Neuronal stem cell (in vitro differentiated cells): ENCODE measurements at regions not wholly inside any gene's neighbourhood (a gene's known extent, or its start where the extent isn't known, plus 50 kb on each side); places are given as distances from the start of the nearest gene placed in this dataset.

ENCODE experiments used
- DNase-seq: peaks from one replicate; pipeline ENCODE4 v3.0.0-alpha.2; 2013; ENCODE audit warnings: low spot score
- H2AFZ ChIP-seq: one replicate; pipeline ENCODE4 v1.6.1; 2013; ENCODE audit warnings: mild to moderate bottlenecking, low read length, inconsistent platforms
- H2AK5ac ChIP-seq: 2 replicates; pipeline ENCODE4 v1.6.1; 2013; ENCODE audit warnings: low read depth, mild to moderate bottlenecking, inconsistent platforms, low read length, moderate library complexity, mixed read lengths
- H2BK120ac ChIP-seq: 2 replicates; pipeline ENCODE4 v1.6.1; 2013; ENCODE audit warnings: low read depth, mild to moderate bottlenecking, inconsistent platforms, low read length, moderate library complexity, mixed read lengths
- H2BK12ac ChIP-seq: one replicate; pipeline ENCODE4 v1.6.1; 2013; ENCODE audit warnings: low read length, inconsistent platforms
- H2BK15ac ChIP-seq: 2 replicates; pipeline ENCODE4 v1.6.1; 2013; ENCODE audit warnings: mild to moderate bottlenecking, low read length, inconsistent platforms, mixed read lengths
- H2BK5ac ChIP-seq: one replicate; pipeline ENCODE4 v1.6.1; 2013; ENCODE audit warnings: inconsistent platforms, mild to moderate bottlenecking, low read length, moderate library complexity
- H3K14ac ChIP-seq: one replicate; pipeline ENCODE4 v1.6.1; 2013; ENCODE audit warnings: low read length, inconsistent platforms
- H3K18ac ChIP-seq: 2 replicates; pipeline ENCODE4 v1.6.1; 2013; ENCODE audit warnings: low read length, inconsistent platforms
- H3K23ac ChIP-seq: 2 replicates; pipeline ENCODE4 v1.6.1; 2013; ENCODE audit warnings: low read depth, mild to moderate bottlenecking, mixed read lengths, low read length, inconsistent platforms; ENCODE audit not compliant: poor library complexity
- H3K27ac ChIP-seq: replicated peaks from 3 replicates; pipeline ENCODE4 v1.5.1; 2013; ENCODE audit warnings: low read length, inconsistent platforms
- H3K27me3 ChIP-seq, 3 experiments: 2 replicates each; pipeline ENCODE4 v1.6.1; 2013; ENCODE audit warnings: low read length in 3 of 3, mild to moderate bottlenecking in 2 of 3, inconsistent platforms in 1 of 3, low read depth in 1 of 3, mixed read lengths in 1 of 3, moderate library complexity in 1 of 3; ENCODE audit not compliant: control insufficient read depth in 3 of 3, insufficient read depth in 3 of 3
- H3K36me3 ChIP-seq, 2 donors: replicated peaks in 1 of 2; 2 replicates each; pipeline ENCODE4 v1.6.1; 2013; ENCODE audit warnings: low read length in 2 of 2; ENCODE audit not compliant: control insufficient read depth in 2 of 2, insufficient read depth in 2 of 2
- H3K4ac ChIP-seq: 2 replicates; pipeline ENCODE4 v1.6.1; 2013; ENCODE audit warnings: inconsistent platforms, mild to moderate bottlenecking, low read length, moderate library complexity
- H3K4me1 ChIP-seq, 2 donors: 1 replicate in 1 of 2; 2 replicates in 1 of 2; pipeline ENCODE4 v1.6.1; 2013; ENCODE audit warnings: low read length in 2 of 2, low read depth in 1 of 2; ENCODE audit not compliant: control insufficient read depth in 2 of 2, insufficient read depth in 1 of 2
- H3K4me2 ChIP-seq: one replicate; pipeline ENCODE4 v1.6.1; 2013; ENCODE audit warnings: mild to moderate bottlenecking, low read length, inconsistent platforms; ENCODE audit not compliant: insufficient read depth, poor library complexity, severe bottlenecking
- H3K4me3 ChIP-seq, 2 donors: 2 replicates each; pipeline ENCODE4 v1.5.1; 2013; ENCODE audit warnings: low read length in 2 of 2, mild to moderate bottlenecking in 2 of 2, inconsistent platforms in 1 of 2, moderate library complexity in 1 of 2
- H3K79me1 ChIP-seq: one replicate; pipeline ENCODE4 v1.6.1; 2013; ENCODE audit warnings: low read depth, mild to moderate bottlenecking, inconsistent platforms, low read length, moderate library complexity
- H3K9ac ChIP-seq: one replicate; pipeline ENCODE4 v1.6.1; 2013; ENCODE audit warnings: mild to moderate bottlenecking, low read depth, low read length, inconsistent platforms; ENCODE audit not compliant: poor library complexity
- H3K9me3 ChIP-seq, 2 donors: replicated peaks in 1 of 2; 2 replicates each; pipeline versions ENCODE3 to v1.6.1; 2013; ENCODE audit warnings: low read length in 2 of 2, mild to moderate bottlenecking in 2 of 2, inconsistent platforms in 1 of 2, low read depth in 1 of 2, mixed read lengths in 1 of 2, moderate library complexity in 1 of 2; ENCODE audit not compliant: control insufficient read depth in 2 of 2, insufficient read depth in 1 of 2
- H4K8ac ChIP-seq: one replicate; pipeline ENCODE4 v1.6.1; 2013; ENCODE audit warnings: low read depth, mild to moderate bottlenecking, inconsistent platforms, low read length, moderate library complexity
- H4K91ac ChIP-seq: one replicate; pipeline ENCODE4 v1.6.1; 2013; ENCODE audit warnings: low read length, low read depth, mild to moderate bottlenecking, inconsistent platforms; ENCODE audit not compliant: poor library complexity
- WGBS, 2 donors: extraction: QIAGEN DNeasy Blood & Tissue Kit; methylation state at CpG; one replicate each; pipeline ENCODE4 v1.1.7; 2013; ENCODE audit warnings: missing lambda C conversion rate in 2 of 2, mixed read lengths in 1 of 2; ENCODE audit not compliant: insufficient read length in 2 of 2, insufficient replicate concordance in 1 of 2; ENCODE audit errors: extremely low coverage in 2 of 2; 5-methylcytosine and 5-hydroxymethylcytosine counted together

GRCh38 chr11:13852481-13852880 is 110.0 kb upstream of the SPON1 start:
- Histone ChIP-seq H2AFZ (no peak overlapping the region), H3K4me2 (no peak overlapping the region), H3K4ac (no peak overlapping the region), H3K9ac (no peak overlapping the region), H2BK12ac (no peak overlapping the region), H3K79me1 (no peaks in the 10 kb centered on the region), H4K91ac (no peak overlapping the region), H2BK15ac (no peak overlapping the region), H2BK5ac (no peak overlapping the region), H2AK5ac (no peak overlapping the region), H4K8ac (no peak overlapping the region), H3K27me3 (peaks cover 0 to 8% (median 0%) of the 10 kb centered on the region in 3 experiments), H3K4me1 (no peaks in the 10 kb centered on the region), H2BK120ac (no peak overlapping the region), H3K27ac (no peak overlapping the region), H3K18ac (no peak overlapping the region), H3K14ac (no peak overlapping the region), H3K9me3 (no peaks in the 10 kb centered on the region), H3K23ac (no peak overlapping the region), H3K36me3 (no peaks in the 10 kb centered on the region), H3K4me3 (no peak overlapping the region)
- no peak for DNase-seq
- WGBS, 2 donors: no CpG with 5 or more reads among the region's 5 CpGs

- H2AK5ac ChIP-seq: no peak overlapping the region
- no peak overlapping the region for H3K18ac ChIP-seq
- H4K91ac ChIP-seq: no peak overlapping the region
- H3K4ac ChIP-seq: no peak overlapping the region
- no CpG with 5 or more reads among the region's 3 CpGs for WGBS, 2 donors
- H3K36me3 ChIP-seq: no peaks in the 10 kb centered on the region
- H2BK12ac ChIP-seq: no peak overlapping the region
- no peak overlapping the region for H3K4me3 ChIP-seq
- H2BK120ac ChIP-seq: no peak overlapping the region
- H3K4me1 ChIP-seq: no peaks in the 10 kb centered on the region
- H3K23ac ChIP-seq: no peak overlapping the region
- no peaks in the 10 kb centered on the region for H3K27me3 ChIP-seq
- H3K9ac ChIP-seq: no peak overlapping the region
- H2BK5ac ChIP-seq: no peak overlapping the region
- DNase-seq: no peak
- H3K79me1 ChIP-seq: no peaks in the 10 kb centered on the region
- H2AFZ ChIP-seq: no peak overlapping the region
- H3K4me2 ChIP-seq: no peak overlapping the region
- no peaks in the 10 kb centered on the region for H3K9me3 ChIP-seq
- H3K14ac ChIP-seq: no peak overlapping the region
- no peak overlapping the region for H4K8ac ChIP-seq
- H3K27ac ChIP-seq: no peak overlapping the region
- H2BK15ac ChIP-seq: no peak overlapping the region
Observed at GRCh38 chr11:13857828-13858227, 104.7 kb upstream of the SPON1 start.

- no peak overlapping the region for H3K14ac ChIP-seq
- H2BK12ac ChIP-seq: no peak overlapping the region
- no peak overlapping the region for H3K18ac ChIP-seq
- H3K27me3 ChIP-seq: no peaks in the 10 kb centered on the region
- H3K27ac ChIP-seq: no peak overlapping the region
- no peak overlapping the region for H3K4me2 ChIP-seq
- no peaks in the 10 kb centered on the region for H3K9me3 ChIP-seq
- H2BK120ac ChIP-seq: no peak overlapping the region
- H2BK5ac ChIP-seq: no peak overlapping the region
- no peak overlapping the region for H2AK5ac ChIP-seq
- H4K91ac ChIP-seq: no peak overlapping the region
- H3K4me3 ChIP-seq: no peak overlapping the region
- no peak overlapping the region for H2BK15ac ChIP-seq
- H3K23ac ChIP-seq: no peak overlapping the region
- no CpG with 5 or more reads among the region's 9 CpGs for WGBS, 2 donors
- DNase-seq: no peak
- no peaks in the 10 kb centered on the region for H3K79me1 ChIP-seq
- H3K4ac ChIP-seq: no peak overlapping the region
- H4K8ac ChIP-seq: no peak overlapping the region
- H3K4me1 ChIP-seq: no peaks in the 10 kb centered on the region
- no peak overlapping the region for H2AFZ ChIP-seq
- H3K9ac ChIP-seq: no peak overlapping the region
- H3K36me3 ChIP-seq: no peaks in the 10 kb centered on the region
Observed at GRCh38 chr11:13859892-13860291, 102.6 kb upstream of the SPON1 start.

GRCh38 chr11:13861411-13861810 is 101.1 kb upstream of the SPON1 start:
- Histone ChIP-seq H3K79me1 (no peaks in the 10 kb centered on the region), H3K23ac (no peak overlapping the region), H3K14ac (no peak overlapping the region), H3K9ac (no peak overlapping the region), H3K4ac (no peak overlapping the region), H3K18ac (no peak overlapping the region), H2AFZ (no peak overlapping the region), H3K27ac (no peak overlapping the region), H4K8ac (no peak overlapping the region), H3K4me1 (no peaks in the 10 kb centered on the region), H2AK5ac (no peak overlapping the region), H3K4me3 (no peak overlapping the region), H2BK5ac (no peak overlapping the region), H3K36me3 (no peaks in the 10 kb centered on the region), H2BK15ac (no peak overlapping the region), H3K27me3 (no peaks in the 10 kb centered on the region), H2BK12ac (no peak overlapping the region), H2BK120ac (no peak overlapping the region), H3K4me2 (no peak overlapping the region), H4K91ac (no peak overlapping the region), H3K9me3 (no peaks in the 10 kb centered on the region)
- no CpG with 5 or more reads among the region's 3 CpGs for WGBS, 2 donors
- no peak for DNase-seq
